ENCODE measurements at regions not wholly inside any gene's neighbourhood (a gene's known extent, or its start where the extent isn't known, plus 50 kb on each side); places are given as distances from the start of the nearest gene placed in this dataset.

DNA sequence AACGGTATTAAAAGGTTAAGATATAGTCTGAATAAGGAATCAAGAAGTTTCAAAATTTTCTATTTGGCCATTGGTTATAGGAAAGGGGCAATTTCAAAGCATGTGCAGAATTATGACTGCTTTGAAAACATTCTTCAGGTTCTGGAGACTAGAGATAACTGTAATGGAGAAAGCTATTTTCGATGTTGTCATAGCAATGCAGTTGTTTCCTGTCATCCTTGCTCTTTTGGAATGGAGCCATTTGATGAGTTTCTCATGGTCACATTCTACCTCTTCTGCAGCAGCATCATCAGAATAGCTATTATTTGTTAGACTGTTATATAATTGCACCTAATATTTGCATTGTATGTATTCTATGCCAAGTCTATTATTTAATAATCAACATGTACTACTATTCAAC, 368.2 kb upstream of the NR3C2 start:
- Histone ChIP-seq H3K27ac (no peak overlapping the region), H3K9ac (no peak overlapping the region), H3K4me1 (peaks cover 0 to 22% (median 6%) of the 10 kb centered on the region in 10 experiments; a peak in 8 of 20 replicates), H3K27me3 (no peaks in the 10 kb centered on the region), H3K4me2 (no peak overlapping the region), H3K36me3 (no peaks in the 10 kb centered on the region), H3K4me3 (no peak overlapping the region), H3K9me3 (replicated peaks in 1 of 11) (peaks cover 0 to 5% (median 0%) of the 10 kb centered on the region in 11 experiments; a peak in 2 of 22 replicates), H4K20me1 (no peaks in the 10 kb centered on the region)
- TF ChIP-seq Cebpa-rat (IDR thresholded peaks at IDR 0.05), result no peak

- H3K36me3 ChIP-seq, result no peaks in the 10 kb centered on the region
- no peak for TF ChIP-seq Cebpa-rat (IDR thresholded peaks at IDR 0.05)
- H3K4me3 ChIP-seq, result no peak overlapping the region
- H3K27me3 ChIP-seq, result no peaks in the 10 kb centered on the region
- no peak overlapping the region for H3K27ac ChIP-seq
- H3K4me1 ChIP-seq, result peaks cover 0 to 22% (median 6%) of the 10 kb centered on the region in 10 experiments; a peak in 8 of 20 replicates
- H3K4me2 ChIP-seq, result no peak overlapping the region
- H4K20me1 ChIP-seq, result no peaks in the 10 kb centered on the region
- H3K9ac ChIP-seq, result no peak overlapping the region
- peaks cover 0 to 5% (median 0%) of the 10 kb centered on the region in 11 experiments; a peak in 2 of 22 replicates for H3K9me3 ChIP-seq (replicated peaks in 1 of 11)
Measured at GRCh38 chr4:148808416-148808815, 366.2 kb upstream of the NR3C2 start.

GRCh38 chr4:148800940-148801339, 358.7 kb upstream of the NR3C2 start:
- H3K4me2 ChIP-seq, result no peak overlapping the region
- H3K27ac ChIP-seq, result no peak overlapping the region
- no peaks in the 10 kb centered on the region for H3K27me3 ChIP-seq
- no peaks in the 10 kb centered on the region for H3K4me1 ChIP-seq
- no peaks in the 10 kb centered on the region for H4K20me1 ChIP-seq
- H3K4me3 ChIP-seq, result no peak overlapping the region
- H3K36me3 ChIP-seq, result no peaks in the 10 kb centered on the region
- no peak overlapping the region for H3K9ac ChIP-seq
- peaks cover 0 to 2% (median 0%) of the 10 kb centered on the region in 11 experiments; a peak in 2 of 22 replicates for H3K9me3 ChIP-seq (replicated peaks in 1 of 11)
- TF ChIP-seq Cebpa-rat (IDR thresholded peaks at IDR 0.05), result peak in 2 of 11 experiments; percentile 23 to 26; a peak in 1 of 22 replicates

DNA sequence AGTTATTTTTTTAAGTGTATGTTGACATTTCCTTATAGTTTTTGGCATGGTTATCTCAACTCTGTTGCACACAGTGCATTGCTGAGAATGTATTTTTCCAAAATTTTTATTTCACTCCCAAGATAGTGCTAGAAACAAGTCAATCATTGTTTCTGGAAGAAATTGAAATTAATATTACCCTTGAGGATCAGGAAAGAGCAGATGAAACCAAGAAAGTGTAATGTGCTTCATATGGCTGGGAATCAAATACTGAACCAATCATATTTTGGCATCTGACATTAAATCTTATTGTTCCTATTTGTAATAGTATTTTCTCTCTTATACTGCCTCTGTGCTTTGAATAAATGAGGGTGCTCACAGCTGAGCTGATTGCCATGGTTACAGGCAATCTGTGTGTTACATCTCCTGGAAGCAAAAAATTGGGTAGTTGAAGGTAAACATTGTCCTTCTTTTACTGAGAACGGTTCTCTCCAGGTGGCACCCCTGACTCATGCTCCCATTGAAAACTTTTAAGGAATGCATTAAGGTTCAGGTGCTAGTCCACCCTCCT, 358.2 kb upstream of the NR3C2 start:
- Histone ChIP-seq H4K20me1 (no peaks in the 10 kb centered on the region), H3K27me3 (no peaks in the 10 kb centered on the region), H3K9me3 (replicated peaks in 1 of 11) (no peaks in the 10 kb centered on the region; a peak in 1 of 22 replicates), H3K4me3 (no peak overlapping the region), H3K9ac (no peak overlapping the region), H3K27ac (no peak overlapping the region), H3K36me3 (no peaks in the 10 kb centered on the region), H3K4me2 (no peak overlapping the region), H3K4me1 (no peaks in the 10 kb centered on the region)
- no peak for TF ChIP-seq Cebpa-rat (IDR thresholded peaks at IDR 0.05)

- Histone ChIP-seq H3K9me3 (replicated peaks in 1 of 11) (no peaks in the 10 kb centered on the region), H3K27ac (no peak overlapping the region), H3K27me3 (no peaks in the 10 kb centered on the region), H3K36me3 (no peaks in the 10 kb centered on the region), H4K20me1 (no peaks in the 10 kb centered on the region), H3K4me3 (no peak overlapping the region), H3K4me2 (no peak overlapping the region), H3K9ac (no peak overlapping the region), H3K4me1 (no peaks in the 10 kb centered on the region)
- TF ChIP-seq Cebpa-rat (IDR thresholded peaks at IDR 0.05), result no peak
Measured at GRCh38 chr4:148795156-148795864, 353.1 kb upstream of the NR3C2 start.

DNA sequence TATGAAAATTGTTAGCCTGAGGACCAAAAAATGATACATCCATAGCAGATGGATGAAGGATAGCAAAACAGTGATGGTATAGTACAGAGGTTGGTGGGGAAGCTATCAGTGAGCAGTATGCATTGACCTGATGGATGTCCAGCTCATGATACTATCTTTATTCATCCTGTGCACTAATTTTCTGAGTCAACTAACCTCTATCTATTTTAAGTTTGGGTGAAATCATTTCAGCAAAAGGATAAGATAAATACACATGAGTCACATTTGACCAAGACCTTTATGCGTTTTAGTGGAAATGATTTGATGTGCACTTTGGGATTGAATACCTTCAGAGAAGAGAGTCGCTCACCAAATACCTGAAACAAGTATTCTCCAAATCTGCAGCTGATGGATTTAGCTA, 351.0 kb upstream of the NR3C2 start:
- Histone ChIP-seq H3K36me3 (no peaks in the 10 kb centered on the region), H3K9ac (no peak overlapping the region), H3K27ac (no peak overlapping the region), H4K20me1 (no peaks in the 10 kb centered on the region), H3K4me1 (no peaks in the 10 kb centered on the region), H3K4me2 (no peak overlapping the region), H3K9me3 (replicated peaks in 1 of 11) (no peaks in the 10 kb centered on the region), H3K27me3 (no peaks in the 10 kb centered on the region), H3K4me3 (no peak overlapping the region)
- no peak for TF ChIP-seq Cebpa-rat (IDR thresholded peaks at IDR 0.05)

GRCh38 chr4:148790691-148791090, 348.5 kb upstream of the NR3C2 start:
- H3K9me3 ChIP-seq (replicated peaks in 1 of 11), result no peaks in the 10 kb centered on the region
- no peak for TF ChIP-seq Cebpa-rat (IDR thresholded peaks at IDR 0.05)
- H3K27ac ChIP-seq, result no peak overlapping the region

GRCh38 chr4:148790246-148790645, 348.0 kb upstream of the NR3C2 start:
- no peaks in the 10 kb centered on the region for H3K36me3 ChIP-seq
- H3K27ac ChIP-seq, result no peak overlapping the region
- no peak overlapping the region for H3K4me3 ChIP-seq
- no peaks in the 10 kb centered on the region for H3K4me1 ChIP-seq
- no peaks in the 10 kb centered on the region for H3K9me3 ChIP-seq (replicated peaks in 1 of 11)
- no peaks in the 10 kb centered on the region for H3K27me3 ChIP-seq
- no peaks in the 10 kb centered on the region for H4K20me1 ChIP-seq
- H3K9ac ChIP-seq, result no peak overlapping the region
- H3K4me2 ChIP-seq, result no peak overlapping the region
- no peak for TF ChIP-seq Cebpa-rat (IDR thresholded peaks at IDR 0.05)

More at GRCh38 chr4:148790691-148791090, 348.5 kb upstream of the NR3C2 start:
- Histone ChIP-seq H3K9ac (no peak overlapping the region), H3K4me2 (no peak overlapping the region), H3K36me3 (no peaks in the 10 kb centered on the region), H3K4me1 (no peaks in the 10 kb centered on the region), H4K20me1 (no peaks in the 10 kb centered on the region), H3K4me3 (no peak overlapping the region), H3K27me3 (no peaks in the 10 kb centered on the region)

DNA sequence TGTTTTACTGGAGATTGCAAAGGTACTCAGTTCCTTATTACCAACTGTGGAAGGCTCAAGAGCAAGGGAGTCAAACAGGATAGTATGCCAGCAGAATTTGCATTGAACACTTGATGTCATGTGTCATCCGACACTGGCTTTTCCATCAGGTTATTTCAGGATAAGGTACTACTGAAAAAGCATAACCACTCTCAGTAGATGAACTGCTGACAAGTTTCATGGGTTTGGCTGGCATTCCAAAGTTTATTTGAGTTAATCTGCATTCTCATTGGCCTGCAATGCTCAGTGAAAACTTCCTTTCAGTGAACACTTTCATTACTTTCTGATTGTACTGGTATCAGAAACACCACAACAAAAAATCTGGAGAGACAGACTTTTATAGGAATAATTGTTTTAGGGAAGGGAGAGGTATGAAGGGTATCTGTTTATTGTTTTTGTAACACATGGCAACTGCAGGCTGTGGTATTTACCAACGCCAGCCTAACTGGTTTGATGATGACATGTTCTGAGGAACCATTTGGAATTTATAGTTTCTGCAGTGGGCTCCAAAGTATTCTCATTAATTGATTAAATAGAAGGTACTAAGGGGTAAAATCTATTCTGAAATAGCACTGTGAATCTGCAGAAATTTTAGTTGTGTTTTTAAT, 345.7 kb upstream of the NR3C2 start:
- no peaks in the 10 kb centered on the region for H3K9me3 ChIP-seq (replicated peaks in 1 of 11)
- H3K36me3 ChIP-seq, result no peaks in the 10 kb centered on the region
- no peaks in the 10 kb centered on the region for H4K20me1 ChIP-seq
- no peaks in the 10 kb centered on the region for H3K27me3 ChIP-seq
- no peak overlapping the region for H3K9ac ChIP-seq
- H3K4me1 ChIP-seq, result no peaks in the 10 kb centered on the region
- no peak overlapping the region for H3K27ac ChIP-seq
- no peak for TF ChIP-seq Cebpa-rat (IDR thresholded peaks at IDR 0.05)
- no peak overlapping the region for H3K4me2 ChIP-seq
- H3K4me3 ChIP-seq, result no peak overlapping the region
